ENCODE measurements at regions not wholly inside any gene's neighbourhood (a gene's known extent, or its start where the extent isn't known, plus 50 kb on each side); places are given as distances from the start of the nearest gene placed in this dataset.

DNA sequence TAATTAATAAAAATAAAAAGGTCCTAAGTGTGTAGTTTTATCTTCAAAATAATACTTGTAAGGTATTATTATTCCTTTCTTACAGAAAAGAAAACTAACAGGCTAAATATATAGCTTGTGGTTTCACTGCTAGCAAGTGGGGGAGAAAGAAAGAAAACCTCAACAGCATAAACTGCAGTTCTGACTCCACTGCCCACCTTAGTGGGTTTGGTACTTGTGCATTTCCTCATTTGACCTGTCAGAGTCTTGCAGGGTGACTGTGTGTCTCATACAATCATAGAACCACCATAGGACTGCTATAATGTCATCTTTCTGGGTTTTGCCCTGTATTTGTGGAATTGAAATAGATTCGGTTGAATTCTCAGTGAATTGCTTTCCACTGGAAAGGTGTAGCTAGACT, 94.7 kb upstream of the PUDP start:
- DNase-seq = no peak
- H3K4me3 ChIP-seq = no peak overlapping the region
- no peak for FAIRE-seq
- no peaks in the 10 kb centered on the region for H3K27me3 ChIP-seq
- H3K4me1 ChIP-seq = no peaks in the 10 kb centered on the region
- H3K27ac ChIP-seq = no peak overlapping the region
- 81 to 82% methylated on average over 1 of the region's 1 CpG for WGBS, 2 donors
- TF ChIP-seq, protein P1, sequence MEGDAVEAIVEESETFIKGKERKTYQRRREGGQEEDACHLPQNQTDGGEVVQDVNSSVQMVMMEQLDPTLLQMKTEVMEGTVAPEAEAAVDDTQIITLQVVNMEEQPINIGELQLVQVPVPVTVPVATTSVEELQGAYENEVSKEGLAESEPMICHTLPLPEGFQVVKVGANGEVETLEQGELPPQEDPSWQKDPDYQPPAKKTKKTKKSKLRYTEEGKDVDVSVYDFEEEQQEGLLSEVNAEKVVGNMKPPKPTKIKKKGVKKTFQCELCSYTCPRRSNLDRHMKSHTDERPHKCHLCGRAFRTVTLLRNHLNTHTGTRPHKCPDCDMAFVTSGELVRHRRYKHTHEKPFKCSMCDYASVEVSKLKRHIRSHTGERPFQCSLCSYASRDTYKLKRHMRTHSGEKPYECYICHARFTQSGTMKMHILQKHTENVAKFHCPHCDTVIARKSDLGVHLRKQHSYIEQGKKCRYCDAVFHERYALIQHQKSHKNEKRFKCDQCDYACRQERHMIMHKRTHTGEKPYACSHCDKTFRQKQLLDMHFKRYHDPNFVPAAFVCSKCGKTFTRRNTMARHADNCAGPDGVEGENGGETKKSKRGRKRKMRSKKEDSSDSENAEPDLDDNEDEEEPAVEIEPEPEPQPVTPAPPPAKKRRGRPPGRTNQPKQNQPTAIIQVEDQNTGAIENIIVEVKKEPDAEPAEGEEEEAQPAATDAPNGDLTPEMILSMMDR (IDR thresholded peaks at IDR 0.05) = no peak
- H3K9me3 ChIP-seq = no peaks in the 10 kb centered on the region
- intact Hi-C loops (cut with DNase I) = no loop called here
- H3K36me3 ChIP-seq = no peaks in the 10 kb centered on the region
- no peak for ATAC-seq

DNA sequence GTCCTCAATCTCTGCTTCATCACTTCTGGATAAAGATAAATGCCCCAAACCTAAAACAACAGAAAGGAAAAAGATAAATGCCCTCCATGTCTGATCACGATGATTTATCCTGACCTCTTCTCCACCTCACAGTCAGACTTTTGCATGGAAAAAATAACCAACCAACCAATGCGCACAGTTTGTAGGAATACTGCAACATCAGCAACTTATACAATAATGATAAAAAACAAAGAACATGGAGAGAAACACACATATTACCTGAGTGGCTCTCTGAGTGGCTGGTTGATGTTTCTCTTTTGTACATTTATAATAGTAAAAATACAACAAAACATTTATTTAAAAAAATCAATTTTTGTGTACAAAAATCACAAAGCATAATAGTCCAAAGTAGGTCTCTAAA, 93.0 kb upstream of the PUDP start:
- Histone ChIP-seq H3K27ac (no peak overlapping the region), H3K36me3 (no peaks in the 10 kb centered on the region), H3K27me3 (no peaks in the 10 kb centered on the region), H3K9me3 (no peaks in the 10 kb centered on the region), H3K4me3 (no peak overlapping the region), H3K4me1 (no peaks in the 10 kb centered on the region)
- TF ChIP-seq, protein P1 (IDR thresholded peaks at IDR 0.05) = no peak
- intact Hi-C loops (cut with DNase I) = no loop called here
- FAIRE-seq = no peak
- no peak for DNase-seq
- WGBS, 2 donors = 91 to 95% methylated on average over 2 of the region's 2 CpGs
- ATAC-seq = no peak

DNA sequence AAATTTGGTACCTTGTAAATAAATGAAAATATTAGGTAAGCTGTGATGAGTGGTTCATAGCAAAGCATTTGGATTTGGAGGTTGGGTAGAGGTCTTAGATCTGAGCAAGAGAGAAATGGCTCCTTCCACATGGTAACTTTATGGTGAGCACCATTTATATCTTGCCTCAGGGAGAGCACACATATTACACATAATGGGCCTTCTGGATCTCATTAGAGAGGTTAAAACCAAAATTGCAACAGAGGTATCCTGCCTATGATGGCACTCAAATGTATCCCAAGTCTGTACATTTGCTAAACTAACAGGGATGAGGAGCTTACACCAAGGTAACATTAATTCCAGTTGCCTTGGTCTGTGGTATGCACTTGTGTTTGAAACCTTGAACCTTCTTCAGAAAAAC, 87.1 kb upstream of the PUDP start:
- TF ChIP-seq, protein P1 (IDR thresholded peaks at IDR 0.05) = no peak
- Histone ChIP-seq H3K27me3 (no peaks in the 10 kb centered on the region), H3K27ac (no peak overlapping the region), H3K4me3 (no peak overlapping the region), H3K4me1 (no peaks in the 10 kb centered on the region), H3K9me3 (no peaks in the 10 kb centered on the region), H3K36me3 (no peaks in the 10 kb centered on the region)
- intact Hi-C loops (cut with DNase I) = no loop called here
- no peak for DNase-seq
- ATAC-seq = no peak
- FAIRE-seq = no peak

DNA sequence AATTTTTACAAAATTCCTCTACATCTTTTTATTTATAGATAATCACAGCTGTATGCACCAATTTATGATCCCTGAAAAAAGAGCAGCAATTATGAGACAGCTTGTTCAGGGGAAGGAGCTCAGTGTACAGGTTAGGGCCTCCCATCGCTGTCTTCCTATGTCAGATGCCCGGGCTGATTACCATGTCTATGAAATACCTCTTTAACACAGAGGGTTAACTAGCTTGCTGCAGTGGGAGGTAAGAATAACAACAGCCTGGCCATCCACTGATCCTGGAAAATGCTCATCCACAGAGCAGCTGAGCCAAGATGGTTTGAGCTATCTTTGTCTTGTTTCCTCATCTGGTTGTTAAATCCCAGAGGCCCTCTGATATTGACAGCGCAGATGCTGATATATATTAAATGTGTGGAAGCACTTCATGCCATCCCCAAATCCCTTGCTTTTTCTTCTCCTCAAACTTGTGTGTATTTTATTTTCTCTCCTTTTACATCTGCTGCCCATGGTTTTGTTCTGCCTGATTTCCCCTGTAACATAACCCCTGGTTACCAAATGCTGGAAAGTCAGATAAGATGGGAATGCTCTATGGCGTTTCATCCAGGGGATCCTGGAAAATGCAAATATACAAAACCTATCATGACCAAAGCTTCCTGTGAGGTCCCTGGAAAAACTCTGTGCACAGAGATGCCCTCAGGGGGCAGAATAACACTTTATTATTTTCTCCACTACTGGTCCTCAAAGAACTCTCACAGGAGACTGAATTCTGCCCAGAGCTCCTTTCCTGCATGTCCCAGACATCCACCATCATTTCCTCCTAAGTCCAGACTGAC, 85.8 kb upstream of the PUDP start:
- FAIRE-seq (no peak), DNase-seq (no peak), ATAC-seq (no peak)
- H3K4me3 ChIP-seq = no peak overlapping the region
- TF ChIP-seq, protein P1 (IDR thresholded peaks at IDR 0.05) = no peak
- 79 to 87% methylated on average over 4 of the region's 4 CpGs for WGBS, 2 donors
- no peak overlapping the region for H3K27ac ChIP-seq
- no peaks in the 10 kb centered on the region for H3K9me3 ChIP-seq
- H3K36me3 ChIP-seq = no peaks in the 10 kb centered on the region
- no peaks in the 10 kb centered on the region for H3K27me3 ChIP-seq
- H3K4me1 ChIP-seq = no peaks in the 10 kb centered on the region
- intact Hi-C loops (cut with DNase I) = no loop called here

DNA sequence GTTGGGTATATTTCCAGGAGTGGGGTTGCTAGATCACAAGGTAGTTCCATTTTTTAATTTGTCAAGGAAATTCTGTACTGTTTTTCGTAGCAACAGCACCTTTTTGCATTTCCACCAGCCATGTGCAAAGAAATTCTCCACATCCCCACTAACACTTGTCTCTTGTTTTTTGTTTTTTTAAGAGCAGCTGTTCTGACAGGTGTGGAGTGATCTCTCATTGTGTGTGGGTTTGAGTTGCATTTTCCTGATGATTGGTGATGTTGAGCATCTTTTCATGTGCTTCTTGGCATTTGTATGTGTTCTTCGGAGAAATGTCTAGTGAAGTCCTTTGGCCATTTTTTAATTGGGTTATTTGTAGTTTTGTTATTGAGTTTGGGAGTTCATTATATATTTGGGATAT, 80.3 kb upstream of the PUDP start:
- TF ChIP-seq, protein P1 (IDR thresholded peaks at IDR 0.05) = no peak
- 87 to 88% methylated on average over 2 of the region's 2 CpGs for WGBS, 2 donors
- ATAC-seq (no peak), DNase-seq (no peak), FAIRE-seq (no peak)
- Histone ChIP-seq H3K4me1 (no peaks in the 10 kb centered on the region), H3K27me3 (no peaks in the 10 kb centered on the region), H3K36me3 (no peaks in the 10 kb centered on the region), H3K27ac (no peak overlapping the region), H3K9me3 (no peaks in the 10 kb centered on the region), H3K4me3 (no peak overlapping the region)
- intact Hi-C loops (cut with DNase I) = no loop called here
